B cell (primary cell): ENCODE measurements at regions not wholly inside any gene's neighbourhood (a gene's known extent, or its start where the extent isn't known, plus 50 kb on each side); places are given as distances from the start of the nearest gene placed in this dataset.

Experiments used
- ATAC-seq: fragments of 200-7000 bp; cut with Tn5 transposase; one replicate; pipeline ENCODE4 v1.10.0; 2021; ENCODE audit warnings: low read depth, mild to moderate bottlenecking, moderate number of reproducible peaks, moderate library complexity
- CTCF ChIA-PET: fragments of 350-600 bp; sonication (Branson Sonifier 250); formaldehyde crosslinking; loops from one replicate; lab custom pipeline; 2021; ENCODE audit warnings: antibody characterized with exemption, inconsistent platforms; lab: Charles Lee
- POLR2A ChIA-PET: fragments of 350-600 bp; sonication (Branson Sonifier 250); formaldehyde crosslinking; loops from one replicate; lab custom pipeline; 2021; ENCODE audit warnings: antibody characterized with exemption; lab: Charles Lee
- DNase-seq: peaks from one replicate; pipeline ENCODE4 v3.0.0; 2013
- H2AFZ ChIP-seq: 2 replicates; pipeline ENCODE4 v1.6.1; 2012; ENCODE audit warnings: mild to moderate bottlenecking, low read depth, low read length; ENCODE audit not compliant: insufficient read depth, poor library complexity, severe bottlenecking
- H3K27ac ChIP-seq, 2 donors: 1 replicate in 1 of 2; 2 replicates in 1 of 2; pipeline ENCODE4 v1.5.1; 2012 to 2013; ENCODE audit warnings: low read length in 2 of 2, mild to moderate bottlenecking in 2 of 2, moderate library complexity in 1 of 2
- H3K27me3 ChIP-seq, 4 experiments: fragments of 200-600 bp in 1 of 4; sonication (generic) in 1 of 4; replicated peaks in 1 of 4; 1 replicate in 2 of 4; 2 replicates in 2 of 4; pipeline versions ENCODE4 v1.6.1 to v1.7.0; 2013 to 2016; ENCODE audit warnings: low read length in 3 of 4, mild to moderate bottlenecking in 2 of 4, mixed read lengths in 1 of 4, moderate library complexity in 1 of 4; ENCODE audit not compliant: insufficient read depth in 4 of 4, control insufficient read depth in 3 of 4; ENCODE audit errors: control extremely low read depth in 1 of 4
- H3K36me3 ChIP-seq, 2 experiments: replicated peaks in 1 of 2; 1 replicate in 1 of 2; 2 replicates in 1 of 2; pipeline versions ENCODE4 v1.6.1 to v1.7.1; 2013; ENCODE audit warnings: low read length in 1 of 2; ENCODE audit not compliant: insufficient read depth in 2 of 2, control insufficient read depth in 1 of 2; ENCODE audit errors: control extremely low read depth in 1 of 2, extremely low read depth in 1 of 2
- H3K4me1 ChIP-seq, 2 donors: fragments of 200-600 bp in 1 of 2; sonication (generic) in 1 of 2; 1 replicate in 1 of 2; 2 replicates in 1 of 2; pipeline versions ENCODE4 v1.5.1 to v1.6.1; 2013 to 2017; ENCODE audit warnings: low read length in 2 of 2; ENCODE audit not compliant: control insufficient read depth in 2 of 2, insufficient read depth in 2 of 2
- H3K4me2 ChIP-seq: replicated peaks from 2 replicates; pipeline ENCODE3; 2012; ENCODE audit warnings: mild to moderate bottlenecking, low read depth, low read length; ENCODE audit not compliant: poor library complexity, severe bottlenecking
- H3K4me3 ChIP-seq, 5 experiments: fragments of 200-600 bp in 1 of 5; sonication (generic) in 1 of 5; 1 replicate in 3 of 5; 2 replicates in 2 of 5; pipeline versions ENCODE4 v1.5.1 to v1.7.0; 2011 to 2016; ENCODE audit warnings: low read length in 4 of 5, mild to moderate bottlenecking in 4 of 5, low read depth in 2 of 5, control low read depth in 1 of 5, moderate library complexity in 1 of 5; ENCODE audit not compliant: insufficient read depth in 1 of 5; ENCODE audit errors: control extremely low read depth in 1 of 5, extremely low read depth in 1 of 5
- H3K79me2 ChIP-seq: fragments of 200-600 bp; sonication (generic); one replicate; pipeline ENCODE4 v1.6.0; 2016; ENCODE audit warnings: low read length; ENCODE audit not compliant: control insufficient read depth, insufficient read depth
- H3K9ac ChIP-seq: fragments of 200-600 bp; sonication (generic); 2 replicates; pipeline ENCODE4 v1.6.1; 2017; ENCODE audit warnings: mild to moderate bottlenecking, low read length, moderate library complexity
- H3K9me3 ChIP-seq, 3 donors: one replicate each; pipeline versions ENCODE4 v1.6.1 to v1.7.1; 2013; ENCODE audit warnings: low read length in 2 of 3; ENCODE audit not compliant: control insufficient read depth in 2 of 3, insufficient read depth in 1 of 3; ENCODE audit errors: control extremely low read depth in 1 of 3
- H4K20me1 ChIP-seq: 2 replicates; pipeline ENCODE4 v1.6.0; 2012; ENCODE audit warnings: mild to moderate bottlenecking, low read length; ENCODE audit not compliant: insufficient read depth, control insufficient read depth, poor library complexity, severe bottlenecking
- H3K27ac Mint-ChIP-seq: one replicate; pipeline ENCODE4 v1.8.0; 2021; ENCODE audit warnings: mixed read lengths
- H3K27me3 Mint-ChIP-seq: one replicate; pipeline ENCODE4 v1.8.0; 2021; ENCODE audit warnings: mixed read lengths
- H3K4me1 Mint-ChIP-seq: one replicate; pipeline ENCODE4 v1.8.0; 2021; ENCODE audit warnings: mixed read lengths
- H3K4me3 Mint-ChIP-seq: one replicate; pipeline ENCODE4 v1.8.0; 2021; ENCODE audit warnings: mixed read lengths
- H3K9me3 Mint-ChIP-seq: one replicate; pipeline ENCODE4 v1.8.0; 2022; ENCODE audit warnings: mixed read lengths; ENCODE audit not compliant: insufficient read depth
- EZH2 ChIP-seq: IDR thresholded peaks from 2 replicates; pipeline ENCODE4 v1.6.1; 2012; ENCODE audit warnings: borderline replicate concordance, low read depth, mild to moderate bottlenecking, moderate library complexity, low read length; ENCODE audit not compliant: insufficient read depth, poor library complexity, severe bottlenecking
- WGBS: methylation state at CpG from one replicate; pipeline ENCODE4 v1.1.5; 2013; ENCODE audit warnings: missing lambda C conversion rate; ENCODE audit not compliant: insufficient coverage; 5-methylcytosine and 5-hydroxymethylcytosine counted together
- intact Hi-C: fragments of 100-400 bp; cut with micrococcal nuclease; formaldehyde crosslinking; loops from one replicate; pipeline ENCODE4 v1.10.0; 2022
- TF ChIP-seq, protein P1 (sequence below): fragments of 200-600 bp; IDR thresholded peaks from one replicate; pipeline ENCODE4 v1.8.0; 2022; ENCODE audit warnings: antibody characterized with exemption, mild to moderate bottlenecking

DNA sequence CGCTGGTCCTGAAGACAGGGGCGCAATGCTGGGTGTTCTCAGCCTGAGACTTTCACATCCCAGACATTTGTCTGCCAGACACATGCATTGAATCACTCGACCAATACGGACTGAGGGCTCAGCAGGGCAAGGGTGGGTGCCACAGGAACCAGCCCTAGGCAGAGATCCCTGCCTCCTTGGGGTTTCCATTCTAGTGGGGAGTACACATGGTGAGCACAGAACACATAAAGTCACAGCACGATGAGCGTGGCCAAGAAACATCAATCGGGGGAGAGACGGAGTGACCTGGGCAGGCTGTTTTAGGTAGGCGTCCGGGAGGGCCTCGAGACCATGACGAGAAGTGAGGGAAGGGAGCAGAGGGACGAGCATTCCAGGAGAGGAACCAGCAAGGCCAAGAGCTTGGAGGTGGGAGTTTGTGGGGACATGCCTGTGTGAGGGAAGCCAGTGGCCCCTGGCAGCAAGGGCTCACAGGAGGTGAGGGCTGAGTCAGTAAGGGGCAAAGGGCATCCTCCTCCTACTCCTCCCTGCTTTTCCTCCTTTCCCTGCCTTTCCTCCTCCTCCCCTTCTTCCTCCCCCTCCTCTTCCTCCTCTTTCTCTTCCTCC is 126.3 kb upstream of the PEG3 start:
- WGBS: 79% methylated on average over 13 of the region's 13 CpGs
- Histone ChIP-seq H3K4me3 (no peak overlapping the region), H3K9me3 (peaks cover 0 to 45% (median 0%) of the 10 kb centered on the region in 3 donors), H3K36me3 (no peaks in the 10 kb centered on the region), H3K4me1 (no peaks in the 10 kb centered on the region), H3K4me2 (no peak overlapping the region), H3K79me2 (no peaks in the 10 kb centered on the region), H3K9ac (no peak overlapping the region), H4K20me1 (no peaks in the 10 kb centered on the region), H3K27me3 (peaks cover 0 to 3% (median 0%) of the 10 kb centered on the region in 4 experiments), H3K27ac (no peak overlapping the region), H2AFZ (no peak overlapping the region)
- no peak for ATAC-seq
- TF ChIP-seq, protein P1, sequence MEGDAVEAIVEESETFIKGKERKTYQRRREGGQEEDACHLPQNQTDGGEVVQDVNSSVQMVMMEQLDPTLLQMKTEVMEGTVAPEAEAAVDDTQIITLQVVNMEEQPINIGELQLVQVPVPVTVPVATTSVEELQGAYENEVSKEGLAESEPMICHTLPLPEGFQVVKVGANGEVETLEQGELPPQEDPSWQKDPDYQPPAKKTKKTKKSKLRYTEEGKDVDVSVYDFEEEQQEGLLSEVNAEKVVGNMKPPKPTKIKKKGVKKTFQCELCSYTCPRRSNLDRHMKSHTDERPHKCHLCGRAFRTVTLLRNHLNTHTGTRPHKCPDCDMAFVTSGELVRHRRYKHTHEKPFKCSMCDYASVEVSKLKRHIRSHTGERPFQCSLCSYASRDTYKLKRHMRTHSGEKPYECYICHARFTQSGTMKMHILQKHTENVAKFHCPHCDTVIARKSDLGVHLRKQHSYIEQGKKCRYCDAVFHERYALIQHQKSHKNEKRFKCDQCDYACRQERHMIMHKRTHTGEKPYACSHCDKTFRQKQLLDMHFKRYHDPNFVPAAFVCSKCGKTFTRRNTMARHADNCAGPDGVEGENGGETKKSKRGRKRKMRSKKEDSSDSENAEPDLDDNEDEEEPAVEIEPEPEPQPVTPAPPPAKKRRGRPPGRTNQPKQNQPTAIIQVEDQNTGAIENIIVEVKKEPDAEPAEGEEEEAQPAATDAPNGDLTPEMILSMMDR: no peak
- TF ChIP-seq EZH2: no peak
- DNase-seq: no peak
- Mint-ChIP-seq H3K27me3 (no peaks in the 10 kb centered on the region), H3K27ac (no peak overlapping the region), H3K4me1 (no peaks in the 10 kb centered on the region), H3K4me3 (no peak overlapping the region), H3K9me3 (peaks cover 4% of the 10 kb centered on the region)
- intact Hi-C loops: no loop called here
- ChIA-PET POLR2A (no interaction called here), CTCF (no interaction called here)

GRCh38 chr19:56969156-56969555 is 128.6 kb upstream of the PEG3 start:
- no peak for TF ChIP-seq EZH2
- TF ChIP-seq, protein P1: no peak
- H3K4me1 ChIP-seq: no peaks in the 10 kb centered on the region
- H2AFZ ChIP-seq: no peak overlapping the region
- no peaks in the 10 kb centered on the region for H3K36me3 ChIP-seq
- intact Hi-C loops: no loop called here
- CTCF ChIA-PET: no interaction called here
- no peak overlapping the region for H3K4me2 ChIP-seq
- no peak overlapping the region for H3K9ac ChIP-seq
- H3K27ac ChIP-seq: no peak overlapping the region
- no peaks in the 10 kb centered on the region for H3K79me2 ChIP-seq
- POLR2A ChIA-PET: no interaction called here
- no peak for ATAC-seq
- WGBS: no CpG with 5 or more reads among the region's 2 CpGs
- Mint-ChIP-seq H3K4me1 (no peaks in the 10 kb centered on the region), H3K4me3 (no peak overlapping the region), H3K9me3 (peaks cover 4% of the 10 kb centered on the region), H3K27me3 (no peaks in the 10 kb centered on the region), H3K27ac (no peak overlapping the region)
- peaks cover 0 to 3% (median 0%) of the 10 kb centered on the region in 4 experiments for H3K27me3 ChIP-seq
- H4K20me1 ChIP-seq: no peaks in the 10 kb centered on the region
- H3K4me3 ChIP-seq: no peak overlapping the region
- no peak for DNase-seq
- H3K9me3 ChIP-seq: peaks cover 0 to 52% (median 0%) of the 10 kb centered on the region in 3 donors
